HepG2 (cell line): ENCODE measurements at regions not wholly inside any gene's neighbourhood (a gene's known extent, or its start where the extent isn't known, plus 50 kb on each side); places are given as distances from the start of the nearest gene placed in this dataset.

Experiments
- ATAC-seq: fragments of 200-7000 bp; cut with Tn5 transposase; 3 replicates; pipeline ENCODE4 v1.9.1; 2020; ENCODE audit warnings: mild to moderate bottlenecking, moderate library complexity
- BruUV-seq: library from RNA; stranded (reverse); fragments of 400-500 nt; replicated peaks from 2 replicates; lab custom pipeline; 2021; lab: Mats Ljungman, UMichigan
- CTCF ChIA-PET: fragments of 300-600 bp; formaldehyde crosslinking; extraction: SDS; loops from one replicate; lab custom pipeline; 2021; ENCODE audit warnings: low total read pairs, inconsistent platforms, low intra/inter-chr PET ratio; lab: Yijun Ruan, JAX
- POLR2A ChIA-PET: fragments of 350-600 bp; sonication (Branson Sonifier 250); formaldehyde crosslinking; loops from one replicate; lab custom pipeline; 2020; ENCODE audit warnings: antibody characterized with exemption, inconsistent platforms; lab: Yijun Ruan, JAX
- DNase-seq: peaks from one replicate; pipeline ENCODE4 v3.0.0-alpha.2; 2015; ENCODE audit warnings: low spot score
- FAIRE-seq: peaks from 3 replicates; lab custom pipeline; 2011; peaks lifted over from hg19 to GRCh38; lab: Jason Lieb, UNC
- H2AFZ ChIP-seq: one replicate; pipeline ENCODE4 v1.6.1; 2011; ENCODE audit warnings: low read length, inconsistent platforms
- H3K27ac ChIP-seq: fragments of 300-600 bp; 3 replicates; pipeline ENCODE4 v1.8.0; 2011; ENCODE audit warnings: mixed run types, mild to moderate bottlenecking, mixed read lengths, low read length, inconsistent platforms; ENCODE audit not compliant: insufficient read depth; ENCODE audit errors: extremely low read length
- H3K27me3 ChIP-seq, 2 experiments: fragments of 200-600 bp in 1 of 2; 2 replicates in 1 of 2; 3 replicates in 1 of 2; pipeline versions ENCODE4 v1.6.0 to v1.8.0; 2011; ENCODE audit warnings: low read length in 2 of 2, mild to moderate bottlenecking in 2 of 2, moderate library complexity in 2 of 2, inconsistent platforms in 1 of 2; ENCODE audit not compliant: insufficient read depth in 2 of 2, control insufficient read depth in 1 of 2
- H3K36me3 ChIP-seq, 2 experiments: fragments of 200-600 bp in 1 of 2; replicated peaks in 1 of 2; 2 replicates in 1 of 2; 3 replicates in 1 of 2; pipeline versions ENCODE4 v1.5.1 to v1.8.0; 2011; ENCODE audit warnings: low read length in 2 of 2, inconsistent platforms in 1 of 2; ENCODE audit not compliant: insufficient read depth in 2 of 2, control insufficient read depth in 1 of 2
- H3K4me1 ChIP-seq: 2 replicates; pipeline ENCODE4 v1.5.1; 2012; ENCODE audit warnings: low read length, inconsistent platforms; ENCODE audit not compliant: insufficient read depth
- H3K4me2 ChIP-seq: 2 replicates; pipeline ENCODE4 v1.6.0; 2011; ENCODE audit warnings: low read depth, low read length, inconsistent platforms
- H3K4me3 ChIP-seq, 3 experiments: fragments of 200-600 bp in 1 of 3; sonication (generic), shearing (Covaris generic) in 1 of 3; replicated peaks in 1 of 3; 2 replicates each; pipeline ENCODE4 v1.5.1; 2011 to 2016; ENCODE audit warnings: low read length in 3 of 3, inconsistent platforms in 2 of 3, low read depth in 2 of 3, mild to moderate bottlenecking in 2 of 3, control low read depth in 1 of 3, mixed read lengths in 1 of 3; ENCODE audit not compliant: insufficient read depth in 1 of 3
- H3K79me2 ChIP-seq: one replicate; pipeline ENCODE4 v1.6.1; 2011; ENCODE audit warnings: low read length, inconsistent platforms; ENCODE audit not compliant: insufficient read depth
- H3K9ac ChIP-seq: 2 replicates; pipeline ENCODE4 v1.6.0; 2011; ENCODE audit warnings: mild to moderate bottlenecking, low read depth, low read length, inconsistent platforms; ENCODE audit not compliant: insufficient read depth
- H3K9me3 ChIP-seq: 2 replicates; pipeline ENCODE4 v1.5.1; 2012; ENCODE audit warnings: mild to moderate bottlenecking, low read length
- H4K20me1 ChIP-seq: 2 replicates; pipeline ENCODE4 v1.6.0; 2011; ENCODE audit warnings: inconsistent platforms, mild to moderate bottlenecking, low read length, moderate library complexity; ENCODE audit not compliant: insufficient read depth
- ATAD3A ChIP-seq: sonication (generic); formaldehyde crosslinking; IDR thresholded peaks from 2 replicates; pipeline ENCODE4 v1.4.0; 2020; ENCODE audit warnings: missing genetic modification reagents
- CHD2 ChIP-seq: IDR thresholded peaks from 2 replicates; pipeline ENCODE4 v1.6.1; 2011; ENCODE audit warnings: low read depth, low read length, improper control_type of control experiment
- CHD4 ChIP-seq: fragments of 200-600 bp; sonication (generic); IDR thresholded peaks from 2 replicates; pipeline ENCODE4 v1.7.0; 2017; ENCODE audit warnings: mild to moderate bottlenecking, low read length, borderline replicate concordance
- HIVEP1 ChIP-seq: sonication (generic); formaldehyde crosslinking; IDR thresholded peaks from 2 replicates; pipeline ENCODE4 v1.4.0; 2020; ENCODE audit warnings: mild to moderate bottlenecking, missing genetic modification reagents
- MAFG ChIP-seq: sonication (generic); formaldehyde crosslinking; IDR thresholded peaks from 2 replicates; pipeline ENCODE4 v1.5.1; 2020; ENCODE audit warnings: mild to moderate bottlenecking, missing genetic modification reagents
- SOX13 ChIP-seq, 3 experiments: fragments of 450-650 bp in 1 of 3; sonication (generic) in 1 of 3; formaldehyde crosslinking in 1 of 3; IDR thresholded peaks in 2 of 3; conservative IDR thresholded peaks in 1 of 3; 2 replicates each; pipeline versions ENCODE4 v1.5.0 to v1.6.1; 2016 to 2020; ENCODE audit warnings: antibody characterized with exemption in 1 of 3, mild to moderate bottlenecking in 1 of 3, missing compliant biosample characterization in 1 of 3, missing genetic modification reagents in 1 of 3, moderate library complexity in 1 of 3
- TBL1XR1 ChIP-seq: fragments of 150-350 bp; IDR thresholded peaks from 2 replicates; pipeline ENCODE4 v1.6.1; 2014; ENCODE audit warnings: borderline replicate concordance, low read length; ENCODE audit not compliant: partially characterized antibody
- TBX2 ChIP-seq: sonication (generic); formaldehyde crosslinking; IDR thresholded peaks from 2 replicates; pipeline ENCODE4 v1.5.0; 2020; ENCODE audit warnings: missing genetic modification reagents, mild to moderate bottlenecking, borderline replicate concordance
- ZC3H13 ChIP-seq: sonication (generic); formaldehyde crosslinking; IDR thresholded peaks from 2 replicates; pipeline ENCODE4 v1.8.1; 2023; ENCODE audit warnings: mild to moderate bottlenecking, missing genetic modification reagents, moderate library complexity
- ZFP36L2 ChIP-seq: sonication (generic); formaldehyde crosslinking; IDR thresholded peaks from 2 replicates; pipeline ENCODE4 v1.4.0; 2020; ENCODE audit warnings: missing genetic modification reagents
- ZNF660 ChIP-seq: sonication (generic); formaldehyde crosslinking; IDR thresholded peaks from 2 replicates; pipeline ENCODE4 v1.5.1; 2020; ENCODE audit warnings: mild to moderate bottlenecking, low read depth, missing genetic modification reagents, borderline replicate concordance
- ZSCAN31 ChIP-seq: sonication (generic); formaldehyde crosslinking; IDR thresholded peaks from 2 replicates; pipeline ENCODE4 v1.5.0; 2020; ENCODE audit warnings: low read depth, mild to moderate bottlenecking, missing genetic modification reagents
- WGBS: methylation state at CpG from one replicate; pipeline ENCODE4 v1.1.6; 2017; ENCODE audit warnings: low lambda C conversion rate; 5-methylcytosine and 5-hydroxymethylcytosine counted together
- in situ Hi-C: cut with HindIII; loops from 2 replicates; pipeline ENCODE4 v1.10.0; 2017; ENCODE audit warnings: low pct_unique_long_range_greater_than_20kb; ENCODE audit not compliant: extremely low pct_ligation_motif_present
- intact Hi-C: fragments of 100-400 bp; cut with micrococcal nuclease; formaldehyde crosslinking; loops from one replicate; pipeline ENCODE4 v1.10.0; 2022; ENCODE audit not compliant: unreplicated experiment
- TF ChIP-seq, protein P1 (sequence below): sonication (generic); formaldehyde crosslinking; IDR thresholded peaks from 2 replicates; pipeline ENCODE4 v1.5.0; 2020; ENCODE audit warnings: mild to moderate bottlenecking, missing genetic modification reagents
- TF ChIP-seq, protein P2 (sequence below): sonication (generic); formaldehyde crosslinking; IDR thresholded peaks from 2 replicates; pipeline ENCODE4 v1.4.0; 2020; ENCODE audit warnings: mild to moderate bottlenecking, low read depth, missing genetic modification reagents

DNA sequence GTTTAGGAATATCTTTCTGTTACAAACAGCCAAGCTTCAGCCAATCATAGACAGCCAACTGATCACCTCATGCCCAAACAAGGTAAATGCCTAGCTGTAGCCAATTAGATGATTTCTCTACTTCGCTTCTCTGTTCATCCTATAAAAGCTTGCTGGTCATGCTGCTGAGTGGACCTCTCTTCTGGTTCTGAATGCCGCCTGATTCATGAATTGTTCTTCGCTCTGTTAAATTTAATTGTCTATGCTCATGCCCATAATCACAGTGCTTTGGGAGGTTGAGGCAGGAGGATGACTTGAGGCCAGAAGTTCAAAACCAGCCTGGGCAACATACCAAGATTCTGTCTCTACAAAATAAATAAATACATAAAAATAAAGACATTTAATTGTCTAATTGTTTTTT lies 698.1 kb upstream of the NRP1 start:
- in situ Hi-C loops = no loop called here
- no peak for DNase-seq
- 62% methylated on average over 3 of the region's 3 CpGs for WGBS
- intact Hi-C loops = no loop called here
- Histone ChIP-seq H3K4me1 (no peaks in the 10 kb centered on the region), H3K27ac (no peak overlapping the region), H2AFZ (no peak overlapping the region), H4K20me1 (no peaks in the 10 kb centered on the region), H3K36me3 (no peaks in the 10 kb centered on the region), H3K9ac (no peak overlapping the region), H3K79me2 (no peaks in the 10 kb centered on the region), H3K9me3 (no peaks in the 10 kb centered on the region), H3K4me3 (no peak overlapping the region), H3K4me2 (no peak overlapping the region), H3K27me3 (no peaks in the 10 kb centered on the region)
- BruUV-seq = no TSS peak
- ATAC-seq = no peak
- no peak for FAIRE-seq
- CTCF ChIA-PET = no interaction called here
- POLR2A ChIA-PET = no interaction called here
- TF ChIP-seq ZFP36L2 (CRISPR knock-in tag) = no peak
- TF ChIP-seq TBL1XR1 = no peak
- TF ChIP-seq HIVEP1 (CRISPR knock-in tag) = no peak
- TF ChIP-seq TBX2 (CRISPR knock-in tag) = no peak
- no peak for TF ChIP-seq ZNF660
- no peak for TF ChIP-seq ATAD3A (CRISPR knock-in tag)
- no peak for TF ChIP-seq SOX13 (IDR thresholded peaks at IDR 0.05)
- TF ChIP-seq SOX13 (CRISPR knock-in tag; conservative IDR thresholded peaks at IDR 0.05 in 1 of 2, IDR thresholded peaks at IDR 0.05 in 1 of 2) = no peak
- TF ChIP-seq ZSCAN31 (CRISPR knock-in tag) = no peak
- TF ChIP-seq, protein P1, sequence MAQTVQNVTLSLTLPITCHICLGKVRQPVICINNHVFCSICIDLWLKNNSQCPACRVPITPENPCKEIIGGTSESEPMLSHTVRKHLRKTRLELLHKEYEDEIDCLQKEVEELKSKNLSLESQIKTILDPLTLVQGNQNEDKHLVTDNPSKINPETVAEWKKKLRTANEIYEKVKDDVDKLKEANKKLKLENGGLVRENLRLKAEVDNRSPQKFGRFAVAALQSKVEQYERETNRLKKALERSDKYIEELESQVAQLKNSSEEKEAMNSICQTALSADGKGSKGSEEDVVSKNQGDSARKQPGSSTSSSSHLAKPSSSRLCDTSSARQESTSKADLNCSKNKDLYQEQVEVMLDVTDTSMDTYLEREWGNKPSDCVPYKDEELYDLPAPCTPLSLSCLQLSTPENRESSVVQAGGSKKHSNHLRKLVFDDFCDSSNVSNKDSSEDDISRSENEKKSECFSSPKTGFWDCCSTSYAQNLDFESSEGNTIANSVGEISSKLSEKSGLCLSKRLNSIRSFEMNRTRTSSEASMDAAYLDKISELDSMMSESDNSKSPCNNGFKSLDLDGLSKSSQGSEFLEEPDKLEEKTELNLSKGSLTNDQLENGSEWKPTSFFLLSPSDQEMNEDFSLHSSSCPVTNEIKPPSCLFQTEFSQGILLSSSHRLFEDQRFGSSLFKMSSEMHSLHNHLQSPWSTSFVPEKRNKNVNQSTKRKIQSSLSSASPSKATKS (CRISPR knock-in tag) = no peak
- no peak for TF ChIP-seq MAFG (CRISPR knock-in tag)
- TF ChIP-seq CHD2 = no peak
- TF ChIP-seq ZC3H13 (CRISPR knock-in tag) = no peak
- no peak for TF ChIP-seq CHD4
- TF ChIP-seq, protein P2, sequence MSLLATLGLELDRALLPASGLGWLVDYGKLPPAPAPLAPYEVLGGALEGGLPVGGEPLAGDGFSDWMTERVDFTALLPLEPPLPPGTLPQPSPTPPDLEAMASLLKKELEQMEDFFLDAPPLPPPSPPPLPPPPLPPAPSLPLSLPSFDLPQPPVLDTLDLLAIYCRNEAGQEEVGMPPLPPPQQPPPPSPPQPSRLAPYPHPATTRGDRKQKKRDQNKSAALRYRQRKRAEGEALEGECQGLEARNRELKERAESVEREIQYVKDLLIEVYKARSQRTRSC = no peak
